ENCODE measurements at regions not wholly inside any gene's neighbourhood (a gene's known extent, or its start where the extent isn't known, plus 50 kb on each side); places are given as distances from the start of the nearest gene placed in this dataset.

DNA sequence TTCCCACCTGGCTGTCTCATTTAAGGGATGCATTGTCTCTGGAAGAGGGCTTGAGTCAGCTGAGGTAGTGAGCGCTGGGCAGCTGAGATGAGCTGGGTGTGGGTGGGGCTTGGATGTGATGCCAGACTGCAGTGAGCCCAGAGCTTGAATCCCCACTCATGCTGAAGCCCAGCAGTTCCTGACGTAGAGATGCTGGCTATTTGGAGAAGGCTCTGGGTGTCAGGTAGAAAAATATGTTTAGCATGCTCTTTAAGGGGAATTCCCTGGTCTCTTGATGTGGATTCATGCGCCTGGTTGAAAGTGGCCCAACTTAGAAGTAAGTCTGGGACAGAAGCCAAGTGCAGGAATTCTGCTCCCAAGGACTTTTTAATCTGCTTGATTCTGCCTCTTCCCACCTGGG lies 241.5 kb upstream of the IGFBP3 start:
- Histone ChIP-seq H3K27ac (ENCODE audit: low read depth) (no peak overlapping the region), H3K4me3 (no peak overlapping the region), H3K4me2 (no peak overlapping the region), H2AFZ (peak overlapping the region; percentile 88), H3K36me3 (ENCODE audit: insufficient read depth) (no peaks in the 10 kb centered on the region), H3K27me3 (ENCODE audit: insufficient read depth) (no peaks in the 10 kb centered on the region), H3K4me1 (ENCODE audit: insufficient read depth) (no peaks in the 10 kb centered on the region), H3F3A (replicated peaks; ENCODE audit: low read depth) (no peaks in the 10 kb centered on the region), H3K9me2 (ENCODE audit: insufficient read depth) (peaks cover 7% of the 10 kb centered on the region; the same call in 1 of the 2 replicates), H4K20me1 (replicated peaks; ENCODE audit: insufficient read depth) (no peaks in the 10 kb centered on the region), H3K79me2 (replicated peaks; ENCODE audit: insufficient read depth) (no peaks in the 10 kb centered on the region)
- ATAC-seq (no peak), DNase-seq (ENCODE audit: low spot score) (no peak)
- Mint-ChIP-seq H3K27ac (no peak overlapping the region), H3K4me1 (peaks cover 5% of the 10 kb centered on the region), H3K36me3 (ENCODE audit: low read depth) (no peaks in the 10 kb centered on the region), H3K27me3 (ENCODE audit: insufficient read depth, low read depth, poor library complexity) (peaks cover 5% of the 10 kb centered on the region), H3K4me3 (no peak overlapping the region), H3K9me3 (no peaks in the 10 kb centered on the region)
- TF ChIP-seq STAT1 (IDR thresholded peaks at IDR 0.05; ENCODE audit: unreplicated experiment) = no peak

DNA sequence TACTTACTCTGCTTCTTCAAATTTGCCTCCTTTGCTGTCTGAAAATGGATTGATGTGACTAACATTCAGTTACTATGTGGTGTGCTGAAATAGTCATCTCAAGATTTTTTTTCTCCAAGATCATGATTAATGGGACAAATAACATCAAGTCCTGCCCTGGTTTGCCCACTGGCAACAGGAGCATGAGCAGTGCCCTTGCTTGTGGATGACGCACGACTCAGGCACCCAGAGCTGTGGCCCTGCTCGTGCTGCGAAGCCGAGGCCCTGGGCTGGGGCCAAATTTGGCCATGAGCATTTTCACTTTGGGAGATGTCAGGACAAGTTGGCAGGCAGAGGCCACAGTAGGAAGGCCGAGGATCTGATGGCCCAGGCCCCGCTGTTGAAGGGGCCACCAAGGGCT lies 239.8 kb upstream of the IGFBP3 start:
- Mint-ChIP-seq H3K27me3 (ENCODE audit: insufficient read depth, low read depth, poor library complexity) (peaks cover 5% of the 10 kb centered on the region), H3K4me1 (peaks cover 5% of the 10 kb centered on the region), H3K27ac (no peak overlapping the region), H3K36me3 (ENCODE audit: low read depth) (no peaks in the 10 kb centered on the region), H3K4me3 (no peak overlapping the region), H3K9me3 (no peaks in the 10 kb centered on the region)
- no peaks in the 10 kb centered on the region for H3F3A ChIP-seq (replicated peaks; ENCODE audit: low read depth)
- H3K79me2 ChIP-seq (replicated peaks; ENCODE audit: insufficient read depth) = no peaks in the 10 kb centered on the region
- H3K27ac ChIP-seq (ENCODE audit: low read depth) = no peak overlapping the region
- peaks cover 7% of the 10 kb centered on the region; the same call in 1 of the 2 replicates for H3K9me2 ChIP-seq (ENCODE audit: insufficient read depth)
- no peaks in the 10 kb centered on the region for H3K4me1 ChIP-seq (ENCODE audit: insufficient read depth)
- H3K27me3 ChIP-seq (ENCODE audit: insufficient read depth) = no peaks in the 10 kb centered on the region
- no peak overlapping the region for H2AFZ ChIP-seq
- H3K36me3 ChIP-seq (ENCODE audit: insufficient read depth) = no peaks in the 10 kb centered on the region
- H3K4me2 ChIP-seq = no peak overlapping the region
- H3K4me3 ChIP-seq = no peak overlapping the region
- ATAC-seq (no peak), DNase-seq (ENCODE audit: low spot score) (no peak)
- H4K20me1 ChIP-seq (replicated peaks; ENCODE audit: insufficient read depth) = no peaks in the 10 kb centered on the region
- TF ChIP-seq, protein P1, sequence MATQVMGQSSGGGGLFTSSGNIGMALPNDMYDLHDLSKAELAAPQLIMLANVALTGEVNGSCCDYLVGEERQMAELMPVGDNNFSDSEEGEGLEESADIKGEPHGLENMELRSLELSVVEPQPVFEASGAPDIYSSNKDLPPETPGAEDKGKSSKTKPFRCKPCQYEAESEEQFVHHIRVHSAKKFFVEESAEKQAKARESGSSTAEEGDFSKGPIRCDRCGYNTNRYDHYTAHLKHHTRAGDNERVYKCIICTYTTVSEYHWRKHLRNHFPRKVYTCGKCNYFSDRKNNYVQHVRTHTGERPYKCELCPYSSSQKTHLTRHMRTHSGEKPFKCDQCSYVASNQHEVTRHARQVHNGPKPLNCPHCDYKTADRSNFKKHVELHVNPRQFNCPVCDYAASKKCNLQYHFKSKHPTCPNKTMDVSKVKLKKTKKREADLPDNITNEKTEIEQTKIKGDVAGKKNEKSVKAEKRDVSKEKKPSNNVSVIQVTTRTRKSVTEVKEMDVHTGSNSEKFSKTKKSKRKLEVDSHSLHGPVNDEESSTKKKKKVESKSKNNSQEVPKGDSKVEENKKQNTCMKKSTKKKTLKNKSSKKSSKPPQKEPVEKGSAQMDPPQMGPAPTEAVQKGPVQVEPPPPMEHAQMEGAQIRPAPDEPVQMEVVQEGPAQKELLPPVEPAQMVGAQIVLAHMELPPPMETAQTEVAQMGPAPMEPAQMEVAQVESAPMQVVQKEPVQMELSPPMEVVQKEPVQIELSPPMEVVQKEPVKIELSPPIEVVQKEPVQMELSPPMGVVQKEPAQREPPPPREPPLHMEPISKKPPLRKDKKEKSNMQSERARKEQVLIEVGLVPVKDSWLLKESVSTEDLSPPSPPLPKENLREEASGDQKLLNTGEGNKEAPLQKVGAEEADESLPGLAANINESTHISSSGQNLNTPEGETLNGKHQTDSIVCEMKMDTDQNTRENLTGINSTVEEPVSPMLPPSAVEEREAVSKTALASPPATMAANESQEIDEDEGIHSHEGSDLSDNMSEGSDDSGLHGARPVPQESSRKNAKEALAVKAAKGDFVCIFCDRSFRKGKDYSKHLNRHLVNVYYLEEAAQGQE (IDR thresholded peaks at IDR 0.05; ENCODE audit: unreplicated experiment) = no peak
- TF ChIP-seq ZNF114 (CRISPR knock-in tag; IDR thresholded peaks at IDR 0.05) = no peak
- no peak for TF ChIP-seq EZH2phosphoT487 (IDR thresholded peaks at IDR 0.05; ENCODE audit: unreplicated experiment)
- TF ChIP-seq, protein P2, sequence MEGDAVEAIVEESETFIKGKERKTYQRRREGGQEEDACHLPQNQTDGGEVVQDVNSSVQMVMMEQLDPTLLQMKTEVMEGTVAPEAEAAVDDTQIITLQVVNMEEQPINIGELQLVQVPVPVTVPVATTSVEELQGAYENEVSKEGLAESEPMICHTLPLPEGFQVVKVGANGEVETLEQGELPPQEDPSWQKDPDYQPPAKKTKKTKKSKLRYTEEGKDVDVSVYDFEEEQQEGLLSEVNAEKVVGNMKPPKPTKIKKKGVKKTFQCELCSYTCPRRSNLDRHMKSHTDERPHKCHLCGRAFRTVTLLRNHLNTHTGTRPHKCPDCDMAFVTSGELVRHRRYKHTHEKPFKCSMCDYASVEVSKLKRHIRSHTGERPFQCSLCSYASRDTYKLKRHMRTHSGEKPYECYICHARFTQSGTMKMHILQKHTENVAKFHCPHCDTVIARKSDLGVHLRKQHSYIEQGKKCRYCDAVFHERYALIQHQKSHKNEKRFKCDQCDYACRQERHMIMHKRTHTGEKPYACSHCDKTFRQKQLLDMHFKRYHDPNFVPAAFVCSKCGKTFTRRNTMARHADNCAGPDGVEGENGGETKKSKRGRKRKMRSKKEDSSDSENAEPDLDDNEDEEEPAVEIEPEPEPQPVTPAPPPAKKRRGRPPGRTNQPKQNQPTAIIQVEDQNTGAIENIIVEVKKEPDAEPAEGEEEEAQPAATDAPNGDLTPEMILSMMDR (conservative IDR thresholded peaks at IDR 0.05; ENCODE audit: low read depth in 2 of 2) = no peak
- no peak for TF ChIP-seq NANOG (IDR thresholded peaks at IDR 0.05; ENCODE audit: borderline replicate concordance)
- no peak for TF ChIP-seq POLR2AphosphoS5 (IDR thresholded peaks at IDR 0.05; ENCODE audit: low read depth)
- no peak for TF ChIP-seq JUNB (IDR thresholded peaks at IDR 0.05; ENCODE audit: unreplicated experiment)
- no peak for TF ChIP-seq CREB1 (CRISPR knock-in tag; IDR thresholded peaks at IDR 0.05; ENCODE audit: low read depth)
- no peak for TF ChIP-seq ZNF331 (CRISPR knock-in tag; IDR thresholded peaks at IDR 0.05; ENCODE audit: low read depth)
- TF ChIP-seq, protein P3, sequence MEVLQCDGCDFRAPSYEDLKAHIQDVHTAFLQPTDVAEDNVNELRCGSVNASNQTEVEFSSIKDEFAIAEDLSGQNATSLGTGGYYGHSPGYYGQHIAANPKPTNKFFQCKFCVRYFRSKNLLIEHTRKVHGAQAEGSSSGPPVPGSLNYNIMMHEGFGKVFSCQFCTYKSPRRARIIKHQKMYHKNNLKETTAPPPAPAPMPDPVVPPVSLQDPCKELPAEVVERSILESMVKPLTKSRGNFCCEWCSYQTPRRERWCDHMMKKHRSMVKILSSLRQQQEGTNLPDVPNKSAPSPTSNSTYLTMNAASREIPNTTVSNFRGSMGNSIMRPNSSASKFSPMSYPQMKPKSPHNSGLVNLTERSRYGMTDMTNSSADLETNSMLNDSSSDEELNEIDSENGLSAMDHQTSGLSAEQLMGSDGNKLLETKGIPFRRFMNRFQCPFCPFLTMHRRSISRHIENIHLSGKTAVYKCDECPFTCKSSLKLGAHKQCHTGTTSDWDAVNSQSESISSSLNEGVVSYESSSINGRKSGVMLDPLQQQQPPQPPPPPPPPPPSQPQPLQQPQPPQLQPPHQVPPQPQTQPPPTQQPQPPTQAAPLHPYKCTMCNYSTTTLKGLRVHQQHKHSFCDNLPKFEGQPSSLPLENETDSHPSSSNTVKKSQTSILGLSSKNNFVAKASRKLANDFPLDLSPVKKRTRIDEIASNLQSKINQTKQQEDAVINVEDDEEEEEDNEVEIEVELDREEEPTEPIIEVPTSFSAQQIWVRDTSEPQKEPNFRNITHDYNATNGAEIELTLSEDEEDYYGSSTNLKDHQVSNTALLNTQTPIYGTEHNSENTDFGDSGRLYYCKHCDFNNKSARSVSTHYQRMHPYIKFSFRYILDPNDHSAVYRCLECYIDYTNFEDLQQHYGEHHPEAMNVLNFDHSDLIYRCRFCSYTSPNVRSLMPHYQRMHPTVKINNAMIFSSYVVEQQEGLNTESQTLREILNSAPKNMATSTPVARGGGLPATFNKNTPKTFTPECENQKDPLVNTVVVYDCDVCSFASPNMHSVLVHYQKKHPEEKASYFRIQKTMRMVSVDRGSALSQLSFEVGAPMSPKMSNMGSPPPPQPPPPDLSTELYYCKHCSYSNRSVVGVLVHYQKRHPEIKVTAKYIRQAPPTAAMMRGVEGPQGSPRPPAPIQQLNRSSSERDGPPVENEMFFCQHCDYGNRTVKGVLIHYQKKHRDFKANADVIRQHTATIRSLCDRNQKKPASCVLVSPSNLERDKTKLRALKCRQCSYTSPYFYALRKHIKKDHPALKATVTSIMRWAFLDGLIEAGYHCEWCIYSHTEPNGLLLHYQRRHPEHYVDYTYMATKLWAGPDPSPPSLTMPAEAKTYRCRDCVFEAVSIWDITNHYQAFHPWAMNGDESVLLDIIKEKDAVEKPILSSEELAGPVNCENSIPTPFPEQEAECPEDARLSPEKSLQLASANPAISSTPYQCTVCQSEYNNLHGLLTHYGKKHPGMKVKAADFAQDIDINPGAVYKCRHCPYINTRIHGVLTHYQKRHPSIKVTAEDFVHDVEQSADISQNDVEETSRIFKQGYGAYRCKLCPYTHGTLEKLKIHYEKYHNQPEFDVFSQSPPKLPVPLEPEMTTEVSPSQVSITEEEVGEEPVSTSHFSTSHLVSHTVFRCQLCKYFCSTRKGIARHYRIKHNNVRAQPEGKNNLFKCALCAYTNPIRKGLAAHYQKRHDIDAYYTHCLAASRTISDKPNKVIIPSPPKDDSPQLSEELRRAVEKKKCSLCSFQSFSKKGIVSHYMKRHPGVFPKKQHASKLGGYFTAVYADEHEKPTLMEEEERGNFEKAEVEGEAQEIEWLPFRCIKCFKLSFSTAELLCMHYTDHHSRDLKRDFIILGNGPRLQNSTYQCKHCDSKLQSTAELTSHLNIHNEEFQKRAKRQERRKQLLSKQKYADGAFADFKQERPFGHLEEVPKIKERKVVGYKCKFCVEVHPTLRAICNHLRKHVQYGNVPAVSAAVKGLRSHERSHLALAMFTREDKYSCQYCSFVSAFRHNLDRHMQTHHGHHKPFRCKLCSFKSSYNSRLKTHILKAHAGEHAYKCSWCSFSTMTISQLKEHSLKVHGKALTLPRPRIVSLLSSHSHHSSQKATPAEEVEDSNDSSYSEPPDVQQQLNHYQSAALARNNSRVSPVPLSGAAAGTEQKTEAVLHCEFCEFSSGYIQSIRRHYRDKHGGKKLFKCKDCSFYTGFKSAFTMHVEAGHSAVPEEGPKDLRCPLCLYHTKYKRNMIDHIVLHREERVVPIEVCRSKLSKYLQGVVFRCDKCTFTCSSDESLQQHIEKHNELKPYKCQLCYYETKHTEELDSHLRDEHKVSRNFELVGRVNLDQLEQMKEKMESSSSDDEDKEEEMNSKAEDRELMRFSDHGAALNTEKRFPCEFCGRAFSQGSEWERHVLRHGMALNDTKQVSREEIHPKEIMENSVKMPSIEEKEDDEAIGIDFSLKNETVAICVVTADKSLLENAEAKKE (CRISPR knock-in tag; IDR thresholded peaks at IDR 0.05) = no peak
